GM18868 (cell line): ENCODE measurements at regions not wholly inside any gene's neighbourhood (a gene's known extent, or its start where the extent isn't known, plus 50 kb on each side); places are given as distances from the start of the nearest gene placed in this dataset.
"Not testable (repeated sequence)": the region's sequence is repeated elsewhere in the genome, so short reads cannot be mapped to it uniquely, and the experiment has no call there.

Source experiments
- ATAC-seq: cut with Tn5 transposase; IDR thresholded peaks from one replicate; pipeline ENCODE4 v1.9.1; 2021; ENCODE audit warnings: mild to moderate bottlenecking, moderate library complexity; ENCODE audit not compliant: unreplicated experiment

GRCh38 chr3:78497021-78497420 is 1270.8 kb downstream of the ROBO1 start:
- ATAC-seq = no peak

DNA sequence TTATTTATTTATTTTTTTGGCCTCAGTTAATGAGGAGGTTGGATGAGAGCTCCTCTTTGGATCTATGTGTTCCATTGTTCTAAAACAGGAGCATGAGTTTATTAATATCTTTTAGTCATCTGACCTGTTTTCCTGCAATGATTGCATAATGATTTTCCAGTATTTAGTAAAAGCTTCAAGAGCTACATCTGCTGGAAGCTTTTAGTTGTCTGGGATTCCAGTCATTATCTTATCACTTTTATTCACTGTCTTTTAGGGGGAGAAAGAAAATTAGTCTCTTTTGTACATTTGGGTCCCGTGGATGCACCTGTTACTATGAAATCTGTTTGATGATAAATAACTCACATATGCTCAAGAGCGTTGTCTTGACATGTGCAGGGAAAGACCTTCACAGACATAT is 1270.0 kb downstream of the ROBO1 start:
- ATAC-seq = no peak

- ATAC-seq = no peak
Measured at GRCh38 chr3:78506061-78506460, 1261.7 kb downstream of the ROBO1 start.

DNA sequence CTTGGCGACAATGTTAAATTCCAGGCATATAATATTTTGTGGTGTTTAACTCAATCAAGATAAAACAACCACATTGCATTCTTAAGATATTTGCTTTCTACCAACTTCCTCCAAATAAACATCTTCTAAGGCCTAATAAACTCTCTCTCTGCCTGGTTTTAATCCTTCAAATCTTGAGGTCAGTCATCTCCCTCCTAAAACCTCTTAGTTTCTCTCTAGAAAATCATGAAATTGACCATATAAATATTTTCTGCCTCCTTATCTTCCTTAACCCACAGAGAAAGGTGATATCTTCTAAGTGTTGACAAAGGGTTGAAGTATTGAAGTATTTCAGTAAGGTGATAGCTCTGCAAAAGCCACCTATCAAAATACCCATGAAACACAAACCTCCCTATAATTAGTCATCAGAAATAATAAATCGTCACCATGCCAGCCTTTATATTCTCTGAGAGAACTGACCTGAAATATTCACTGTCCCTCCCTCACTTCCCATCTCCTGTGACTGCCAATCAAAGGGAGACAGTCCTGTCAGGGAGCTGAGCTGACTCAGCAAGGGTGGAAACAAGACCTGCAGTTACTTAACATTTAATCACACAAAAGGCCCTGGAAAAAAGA is 1261.1 kb downstream of the ROBO1 start:
- ATAC-seq = peak; percentile 24

DNA sequence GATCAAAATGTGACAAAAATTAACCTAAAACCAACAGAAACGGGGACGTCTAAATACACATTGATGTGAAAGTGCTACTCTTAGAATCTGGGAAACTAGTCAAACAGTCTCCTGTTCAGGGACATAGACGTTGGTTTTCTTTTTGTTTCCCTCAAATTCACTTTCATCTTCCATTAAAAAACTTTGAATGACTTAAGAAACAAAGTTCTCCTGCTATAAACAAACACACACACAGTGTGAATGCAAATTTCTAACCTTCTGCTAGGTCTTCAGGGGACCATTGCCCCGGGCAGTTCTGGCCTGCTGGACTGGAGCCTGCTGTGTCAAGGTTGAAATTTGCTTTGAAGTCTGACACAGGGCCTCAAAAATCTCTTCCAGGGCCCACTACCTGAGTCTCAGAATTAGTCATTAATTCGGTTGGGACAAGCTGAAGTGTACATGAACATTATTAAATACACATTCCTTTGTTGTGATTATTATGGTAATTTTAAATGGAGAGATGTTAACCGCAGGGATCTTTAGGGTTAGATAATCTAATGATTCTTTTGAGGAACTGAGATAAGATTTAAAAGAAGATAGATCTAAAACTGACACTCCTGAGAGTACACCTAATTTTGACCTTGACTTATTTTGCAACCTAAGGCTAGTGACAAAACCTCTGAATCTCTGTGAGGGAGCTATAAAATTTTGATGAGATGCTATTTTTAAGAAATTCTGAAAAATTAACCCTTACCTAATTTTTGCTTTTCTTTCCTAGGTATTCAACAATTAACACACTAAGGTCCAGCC is 1260.4 kb downstream of the ROBO1 start:
- ATAC-seq = peak; percentile 56

- no peak for ATAC-seq
Measured at GRCh38 chr3:78511840-78512239, 1256.0 kb downstream of the ROBO1 start.

DNA sequence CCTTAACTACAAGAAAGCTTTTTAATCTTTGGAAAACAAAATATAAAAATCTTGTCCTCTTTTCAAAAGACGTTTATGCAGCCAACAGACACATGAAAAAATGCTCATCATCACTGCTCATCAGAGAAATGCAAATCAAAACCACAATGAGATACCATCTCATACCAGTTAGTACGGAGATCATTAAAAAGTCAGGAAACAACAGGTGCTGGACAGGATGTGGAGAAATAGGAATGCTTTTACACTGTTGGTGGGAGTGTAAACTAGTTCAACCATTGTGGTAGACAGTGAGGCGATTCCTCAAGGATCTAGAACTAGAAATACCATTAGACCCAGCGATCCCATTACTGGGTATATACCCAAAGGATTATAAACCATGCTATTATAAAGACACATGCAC is 1255.0 kb downstream of the ROBO1 start:
- not testable (repeated sequence) for ATAC-seq

DNA sequence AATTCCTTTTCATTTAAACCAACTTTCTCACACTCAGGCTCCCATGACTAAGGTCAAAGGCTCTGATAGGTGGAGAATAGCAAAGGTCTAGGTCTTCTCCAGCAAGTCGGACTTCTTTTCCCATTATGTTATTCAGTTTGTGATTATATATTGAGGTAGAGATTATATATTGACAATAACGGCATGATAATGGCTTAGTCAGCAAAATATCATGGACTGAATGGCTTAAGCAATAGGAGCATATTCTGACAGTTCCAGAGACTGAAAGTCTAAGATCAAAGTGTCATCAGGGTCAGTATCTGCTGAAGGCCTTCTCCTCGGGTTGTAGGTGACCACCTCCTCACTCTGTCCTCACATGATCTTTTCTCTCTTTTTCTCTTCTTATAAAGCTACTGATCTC is 1251.4 kb downstream of the ROBO1 start:
- no peak for ATAC-seq

GRCh38 chr3:78516937-78517336 is 1250.9 kb downstream of the ROBO1 start:
- no peak for ATAC-seq

DNA sequence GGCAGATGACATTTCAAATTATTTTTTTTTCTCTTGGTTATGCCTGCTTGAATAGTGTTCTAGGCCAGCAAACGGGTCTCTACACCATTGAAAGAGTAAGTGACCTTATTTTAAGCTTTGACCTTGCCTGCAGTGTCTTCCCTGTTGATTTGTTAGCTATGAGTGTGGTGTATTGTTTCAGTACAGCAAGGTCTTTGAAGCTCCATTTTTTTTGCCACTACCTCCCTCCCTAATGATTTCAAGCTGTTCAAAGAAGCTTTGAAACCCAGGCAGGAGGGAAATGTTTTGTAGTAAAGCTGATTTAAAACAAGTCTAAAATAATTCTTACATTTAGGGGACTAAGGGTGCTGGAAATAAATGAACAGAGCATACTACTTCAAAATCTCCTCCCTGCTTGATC is 1249.8 kb downstream of the ROBO1 start:
- ATAC-seq = no peak

DNA sequence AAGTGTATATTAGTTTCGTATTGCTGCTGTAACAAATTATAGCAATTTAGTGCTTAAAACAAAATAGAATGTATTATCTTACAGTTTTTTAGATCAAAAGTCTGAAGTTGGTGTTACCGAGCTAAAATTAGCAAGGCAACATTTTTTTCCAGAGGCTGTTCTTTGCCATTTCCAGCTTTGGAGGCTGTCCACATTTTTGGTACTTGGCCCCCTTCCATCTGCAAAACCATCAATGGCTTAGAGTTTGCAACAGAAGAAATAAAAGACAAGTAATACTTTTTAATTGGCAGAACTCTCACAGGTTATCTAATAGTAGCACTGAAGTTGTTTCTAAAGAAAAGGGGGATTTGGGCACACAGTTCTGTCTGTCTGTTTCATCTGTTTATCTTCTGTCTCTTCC is 1248.5 kb downstream of the ROBO1 start:
- no peak for ATAC-seq

DNA sequence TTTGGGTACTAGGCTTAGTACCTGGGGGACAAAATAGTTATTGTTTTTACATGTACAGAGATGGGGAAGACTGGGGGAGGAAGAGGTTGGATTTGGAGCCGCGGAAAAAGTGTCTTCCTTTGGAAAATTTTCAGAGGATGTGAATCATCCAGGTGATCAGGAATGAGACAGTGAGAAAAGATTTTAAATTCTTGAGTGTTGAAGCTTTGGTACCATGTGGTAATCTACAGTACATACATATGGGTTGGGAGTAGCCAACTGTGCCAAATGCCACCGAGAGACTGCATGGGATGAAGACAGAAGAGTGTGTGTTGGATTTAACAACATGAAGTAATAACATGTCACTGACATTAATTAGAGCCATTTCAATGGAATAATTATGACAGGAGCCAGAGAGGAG is 1238.2 kb downstream of the ROBO1 start:
- ATAC-seq = no peak

DNA sequence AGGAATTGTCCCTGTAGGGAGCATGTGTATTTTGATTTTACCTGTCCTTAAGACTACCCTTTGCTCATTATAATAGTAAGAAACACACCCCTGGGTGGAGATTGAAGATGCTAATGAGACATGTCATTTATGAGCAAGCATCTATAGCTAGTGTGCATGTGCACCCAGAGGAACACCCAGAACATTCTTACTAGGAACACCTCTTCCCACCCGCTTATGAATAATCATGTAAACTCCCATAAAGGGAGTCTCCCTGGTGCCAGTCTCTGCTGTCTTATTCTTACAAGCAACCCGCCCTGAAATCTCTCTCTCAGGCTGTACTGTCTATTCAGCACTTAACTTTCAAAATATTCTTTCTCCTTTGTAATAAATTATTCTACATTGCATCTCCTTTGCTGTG is 1227.3 kb downstream of the ROBO1 start:
- ATAC-seq = no peak

DNA sequence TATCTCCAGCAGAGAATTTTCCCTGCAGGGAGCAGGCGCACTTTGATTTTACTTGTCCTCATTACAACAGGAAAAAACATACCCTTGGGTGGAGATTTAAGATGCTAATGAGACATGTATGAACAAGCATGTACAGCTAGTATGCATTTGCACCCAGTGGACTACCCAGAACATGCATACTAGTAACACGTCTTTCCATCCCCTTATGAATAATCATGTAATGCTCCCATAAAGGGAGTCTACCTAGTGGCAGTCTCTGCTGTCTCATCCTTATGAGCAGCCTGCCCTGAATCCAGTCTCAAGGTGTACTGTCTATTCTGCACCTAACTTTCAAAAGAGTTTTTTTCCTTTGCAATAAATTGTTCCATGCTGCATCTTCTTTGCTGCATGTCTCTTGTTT is 1222.0 kb downstream of the ROBO1 start:
- ATAC-seq = no peak
